Stimulated activated CD8-positive, alpha-beta memory T cell treated with anti-CD3 and anti-CD28 coated beads, Interleukin-12 subunit alpha, Interleukin-12 subunit beta, amount 100 ng/mL, for 1 hour (primary cell): ENCODE measurements at regions not wholly inside any gene's neighbourhood (a gene's known extent, or its start where the extent isn't known, plus 50 kb on each side); places are given as distances from the start of the nearest gene placed in this dataset.
"Not testable (repeated sequence)": the region's sequence is repeated elsewhere in the genome, so short reads cannot be mapped to it uniquely, and the experiment has no call there.

Experiments
- DNase-seq: peaks from one replicate; pipeline ENCODE4 v3.0.0-alpha.2; 2020; ENCODE audit warnings: low read depth

DNA sequence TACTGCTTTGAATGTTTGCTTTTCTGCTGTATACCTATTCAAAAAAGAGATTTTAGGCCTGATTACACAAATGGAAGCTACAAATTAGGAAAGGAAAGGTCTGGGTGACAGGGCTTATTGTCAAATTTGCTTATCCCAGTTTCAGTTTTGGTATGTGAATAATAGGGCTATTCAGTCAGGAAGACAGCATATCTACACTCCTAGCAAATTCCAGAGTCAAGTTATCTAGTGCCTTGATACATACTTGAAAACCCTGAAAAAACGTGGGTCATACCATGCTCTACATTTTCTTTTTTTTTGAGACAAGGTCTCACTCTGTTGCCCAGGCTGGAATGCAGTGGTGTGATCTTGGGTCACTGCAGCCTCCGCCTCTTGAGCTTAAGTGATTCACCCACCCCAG is 59.2 kb upstream of the CCDC180 start:
- not testable (repeated sequence) for DNase-seq

DNA sequence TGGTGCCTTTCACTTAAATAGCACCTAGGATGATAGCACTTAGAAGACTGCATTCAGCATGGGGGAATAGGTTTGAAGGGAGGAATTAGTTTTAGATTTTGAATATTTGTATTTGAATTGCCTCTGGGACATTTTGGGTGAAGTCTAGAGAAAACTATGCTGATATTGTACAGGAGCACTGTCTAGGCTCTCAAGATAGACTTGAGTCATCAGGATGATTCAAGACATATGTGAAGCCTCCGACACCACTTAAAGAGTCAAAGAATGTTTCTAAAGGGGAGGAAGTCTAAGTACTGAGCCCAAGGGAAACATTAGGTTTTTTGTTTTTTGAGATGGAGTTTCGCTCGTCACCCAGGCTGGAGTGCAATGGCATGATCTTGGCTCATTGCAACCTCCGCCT is 63.9 kb upstream of the CCDC180 start:
- no peak for DNase-seq

DNA sequence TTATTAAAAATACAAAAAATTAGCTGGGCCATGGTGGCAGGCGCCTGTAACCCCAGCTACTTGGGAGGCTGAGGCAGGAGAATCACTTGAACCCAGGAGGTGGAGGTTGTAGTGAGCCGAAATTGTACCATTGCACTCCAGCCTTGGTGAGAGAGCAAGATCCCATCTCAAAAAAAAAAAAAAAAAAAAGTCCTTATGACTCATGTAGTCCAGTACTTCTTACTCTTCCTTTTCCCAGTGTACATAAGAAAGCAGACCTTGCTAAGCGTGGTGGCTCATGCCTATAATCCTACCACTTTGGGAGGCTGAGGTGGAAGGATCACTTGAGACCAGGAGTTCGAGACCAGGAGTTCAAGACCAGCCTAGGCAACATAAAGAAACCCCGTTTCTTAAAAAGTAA is 66.0 kb upstream of the CCDC180 start:
- DNase-seq = not testable (repeated sequence)

DNA sequence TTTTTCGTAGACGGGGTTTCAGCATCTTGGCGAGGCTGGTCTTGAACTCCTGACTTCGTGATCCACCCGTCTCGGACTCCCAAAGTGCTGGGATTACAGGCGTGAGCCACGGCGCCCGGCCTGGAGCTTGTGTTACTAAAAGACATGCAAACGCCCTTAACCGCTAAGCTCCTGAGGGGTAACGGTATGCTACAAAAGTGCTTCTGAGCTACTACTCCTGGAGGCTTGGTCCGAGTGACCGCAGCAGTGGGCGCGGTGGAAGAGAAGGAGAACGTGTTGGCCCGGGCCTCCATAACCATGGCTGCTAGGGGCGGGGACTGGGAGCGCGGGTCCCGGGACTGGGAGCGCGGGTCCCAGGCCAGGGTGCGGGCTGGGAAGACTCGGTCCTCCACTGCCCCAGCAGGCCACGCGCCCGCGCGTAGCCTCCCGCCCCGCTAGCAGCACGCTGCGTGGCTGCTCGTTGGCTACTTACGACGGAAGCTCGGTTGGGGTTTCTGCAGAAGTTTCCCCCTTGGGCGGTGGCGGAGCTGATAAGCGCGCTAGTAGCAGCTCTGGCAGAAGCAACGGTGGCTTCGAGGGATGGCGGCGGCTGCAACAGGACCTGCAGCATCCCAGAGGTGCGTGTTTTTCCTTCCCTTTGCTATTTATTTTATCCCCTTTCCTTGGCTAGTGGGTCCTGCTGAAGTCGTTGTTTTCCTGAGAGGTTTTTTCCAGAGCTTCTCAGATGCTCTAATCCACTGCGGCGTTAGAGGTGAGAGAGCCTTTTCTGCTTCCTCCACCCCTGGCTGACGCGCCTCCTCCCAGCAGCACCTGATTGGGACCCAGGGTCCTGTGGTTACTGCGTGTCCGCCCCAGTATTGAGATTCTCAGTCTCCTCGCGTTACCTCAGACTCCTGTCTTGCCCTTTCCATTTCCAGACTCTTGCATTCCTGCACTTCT is 69.2 kb upstream of the CCDC180 start:
- DNase-seq = peak; percentile 51

DNA sequence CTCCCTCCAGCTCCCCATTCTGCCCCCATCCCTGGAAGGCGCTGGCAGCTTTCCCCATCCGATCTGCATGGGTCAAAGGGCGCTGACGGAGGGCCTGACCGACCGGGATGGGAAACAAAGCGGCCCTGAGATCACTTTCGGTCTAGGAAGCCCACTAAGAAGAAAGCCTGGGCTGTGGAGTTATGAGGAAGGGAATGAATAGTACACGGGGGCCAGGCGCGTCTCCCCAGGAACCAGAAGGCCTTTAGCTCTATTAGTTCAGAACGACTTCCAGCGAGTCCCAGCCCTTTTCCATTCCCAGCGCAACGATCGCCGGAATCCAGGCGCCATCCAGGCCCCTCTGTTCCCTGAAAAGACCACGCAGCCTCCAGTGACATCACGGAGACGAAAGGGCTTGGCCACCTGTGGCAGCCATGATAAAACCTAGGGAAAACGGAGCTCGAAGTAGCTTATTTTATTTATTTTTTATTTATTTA is 70.1 kb upstream of the CCDC180 start:
- DNase-seq = no peak

DNA sequence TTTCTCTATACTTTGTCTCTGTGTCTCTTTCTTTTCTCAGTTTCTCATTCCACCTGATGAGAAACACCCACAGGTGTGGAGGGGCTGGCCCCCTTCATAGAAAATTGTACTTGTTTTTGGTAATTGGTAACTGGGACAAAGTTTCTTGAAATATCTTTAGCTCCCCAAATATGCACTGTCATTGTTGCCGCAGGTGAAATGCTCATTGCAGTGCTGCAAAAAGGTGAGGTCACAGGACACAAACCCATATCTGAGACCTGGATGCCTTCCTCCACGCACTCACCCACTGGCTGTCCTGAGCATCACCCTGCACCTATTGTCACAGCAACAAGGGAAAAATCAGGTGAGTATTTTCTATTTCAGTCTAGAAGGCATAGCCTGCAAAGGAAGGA is 74.5 kb upstream of the CCDC180 start:
- DNase-seq = not testable (repeated sequence)

DNA sequence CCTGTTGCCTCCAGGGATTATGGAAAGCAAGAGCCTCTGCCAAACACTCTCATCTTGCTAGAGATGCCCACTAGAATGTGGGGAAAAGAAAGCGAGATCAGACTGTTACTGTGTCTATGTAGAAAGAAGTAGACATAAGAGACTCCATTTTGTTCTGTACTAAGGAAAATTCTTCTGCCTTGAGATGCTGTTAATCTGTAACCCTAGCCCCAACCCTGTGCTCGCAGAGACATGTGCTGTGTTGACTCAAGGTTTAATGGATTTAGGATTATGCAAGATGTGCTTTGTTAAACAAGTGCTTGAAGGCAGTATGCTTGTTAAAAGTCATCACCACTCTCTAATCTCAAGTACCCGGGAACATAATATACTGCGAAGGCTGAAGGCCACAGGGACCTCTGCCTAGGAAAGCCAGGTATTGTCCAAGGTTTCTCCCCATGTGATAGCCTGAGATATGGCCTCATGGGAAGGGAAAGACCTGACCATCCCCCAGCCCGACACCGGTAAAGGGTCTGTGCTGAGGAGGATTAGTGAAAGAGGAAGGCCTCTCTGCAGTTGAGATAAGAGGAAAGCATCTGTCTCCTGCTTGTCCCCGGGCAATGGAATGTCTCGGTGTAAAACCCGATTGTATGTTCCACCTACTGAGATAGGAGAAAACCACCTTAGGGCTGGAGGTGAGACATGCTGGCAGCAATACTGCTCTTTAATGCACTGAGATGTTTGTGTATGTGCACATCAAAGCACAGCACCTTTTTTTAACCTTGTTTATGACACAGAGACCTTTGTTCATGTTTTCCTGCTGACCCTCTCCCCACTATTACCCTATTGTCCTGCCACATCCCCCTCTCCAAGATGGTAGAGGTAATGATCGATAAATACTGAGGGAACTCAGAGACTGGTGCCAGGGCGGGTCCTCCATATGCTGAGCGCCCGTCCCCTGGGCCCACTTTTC is 75.1 kb upstream of the CCDC180 start:
- DNase-seq = not testable (repeated sequence)

DNA sequence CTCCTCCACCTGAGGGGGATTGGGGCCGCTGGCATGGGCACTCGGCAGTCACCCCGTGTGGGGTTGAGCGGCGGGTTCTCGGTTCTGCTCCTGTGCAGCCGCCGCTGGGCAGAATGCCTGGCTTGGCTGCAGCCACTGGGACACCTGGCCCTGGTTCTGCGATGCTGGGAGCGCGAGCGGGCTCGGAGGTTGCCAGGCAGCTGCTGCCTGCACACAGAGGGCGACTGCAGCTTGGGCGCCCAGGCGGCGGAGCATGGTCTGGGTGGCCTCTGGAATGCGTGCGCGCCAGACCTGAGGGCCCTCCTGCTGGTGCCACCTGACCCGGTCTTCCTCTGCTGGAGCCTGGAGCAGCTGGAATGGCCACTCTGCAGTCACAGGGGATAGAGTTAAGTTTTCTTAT is 85.1 kb upstream of the CCDC180 start:
- DNase-seq = not testable (repeated sequence)

DNA sequence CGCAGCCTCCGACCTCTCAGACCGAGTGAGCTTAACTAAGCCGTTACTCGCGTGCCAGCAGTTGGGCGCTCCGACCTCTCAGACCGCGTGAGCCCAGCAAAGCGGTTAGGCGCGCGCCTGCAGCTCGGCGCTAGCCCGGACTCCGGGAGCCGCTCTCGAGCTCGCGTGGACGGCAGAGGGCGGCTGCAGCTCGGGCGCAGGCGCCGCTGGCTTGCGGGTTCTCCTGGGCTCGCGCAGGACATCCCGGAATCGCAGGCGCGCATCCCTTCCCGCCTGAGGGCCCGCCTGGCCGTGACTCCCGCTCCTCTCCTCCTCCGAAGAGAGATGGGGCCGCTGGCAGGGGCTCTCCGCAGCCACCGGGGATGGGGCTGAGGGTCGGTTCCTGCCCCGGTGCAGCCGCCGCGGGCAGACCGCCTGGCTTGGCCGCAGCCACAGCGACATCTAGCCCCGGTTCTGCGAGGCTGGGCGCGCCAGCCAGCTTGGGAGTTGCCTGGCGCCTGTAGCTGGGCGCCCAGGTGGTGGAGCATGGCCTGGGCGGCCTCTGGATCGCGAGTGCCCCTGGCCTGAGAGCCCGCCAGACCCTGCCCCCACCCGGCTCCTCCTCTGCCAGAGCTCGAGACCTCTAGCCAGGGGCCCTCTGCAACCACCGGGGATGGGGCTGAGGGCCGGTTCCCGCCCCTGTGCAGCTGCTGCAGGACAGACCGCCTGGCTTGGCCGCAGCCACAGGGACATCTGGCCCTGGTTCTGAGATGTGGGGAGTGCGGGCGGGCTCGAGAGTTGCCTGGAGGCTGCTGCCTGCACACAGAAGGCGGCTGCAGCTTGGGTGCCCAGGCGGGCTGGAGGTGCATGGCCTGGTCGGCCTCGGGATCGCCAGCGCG is 85.7 kb upstream of the CCDC180 start:
- peak; percentile 14 for DNase-seq

DNA sequence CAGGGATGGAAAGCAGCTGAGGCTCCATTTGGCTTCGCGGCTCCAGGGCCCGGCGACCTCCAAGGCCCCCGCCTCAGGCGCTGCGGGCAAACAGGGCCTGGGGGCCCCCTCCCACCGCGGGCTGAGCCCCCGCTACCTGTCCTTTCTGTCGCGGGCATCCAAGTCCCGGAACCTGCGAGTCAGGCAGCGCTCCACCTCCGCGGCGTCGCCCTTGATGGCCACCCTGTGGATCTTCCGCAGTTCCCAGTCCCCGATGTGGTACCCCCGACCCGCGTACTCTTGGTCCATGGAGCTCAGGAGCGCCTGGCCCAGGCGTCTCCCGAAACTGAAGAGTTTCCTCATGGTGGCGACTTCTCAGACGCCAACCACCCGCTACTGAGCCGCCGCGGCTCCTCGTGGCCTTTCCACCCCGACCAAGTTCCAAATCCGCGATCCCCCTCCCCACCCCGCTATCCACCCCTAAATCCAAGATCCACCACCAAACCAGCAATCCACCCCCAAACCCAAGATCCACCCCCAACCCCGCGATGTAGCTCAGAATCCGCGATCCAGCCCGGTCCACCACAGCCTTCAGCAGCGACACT is 86.5 kb upstream of the CCDC180 start:
- no peak for DNase-seq

DNA sequence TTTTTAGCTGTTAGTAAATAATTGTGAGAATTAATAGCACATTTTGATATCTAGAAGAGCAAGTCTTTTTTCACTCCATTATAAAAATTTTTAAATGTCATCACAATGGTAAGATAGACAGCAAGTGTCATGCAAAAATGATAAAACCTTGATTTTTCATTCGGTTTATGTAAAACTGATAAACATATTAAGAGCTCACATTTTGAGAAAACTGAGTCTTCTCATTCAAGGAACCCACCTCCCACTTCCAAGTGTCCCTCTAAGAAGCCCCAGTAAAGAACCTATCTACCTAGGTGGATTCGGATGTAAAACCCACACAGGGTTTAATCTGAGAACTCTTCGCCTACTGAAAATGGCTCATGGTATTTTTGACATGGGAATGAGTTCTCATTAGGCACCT is 87.1 kb upstream of the CCDC180 start:
- DNase-seq = not testable (repeated sequence)

DNA sequence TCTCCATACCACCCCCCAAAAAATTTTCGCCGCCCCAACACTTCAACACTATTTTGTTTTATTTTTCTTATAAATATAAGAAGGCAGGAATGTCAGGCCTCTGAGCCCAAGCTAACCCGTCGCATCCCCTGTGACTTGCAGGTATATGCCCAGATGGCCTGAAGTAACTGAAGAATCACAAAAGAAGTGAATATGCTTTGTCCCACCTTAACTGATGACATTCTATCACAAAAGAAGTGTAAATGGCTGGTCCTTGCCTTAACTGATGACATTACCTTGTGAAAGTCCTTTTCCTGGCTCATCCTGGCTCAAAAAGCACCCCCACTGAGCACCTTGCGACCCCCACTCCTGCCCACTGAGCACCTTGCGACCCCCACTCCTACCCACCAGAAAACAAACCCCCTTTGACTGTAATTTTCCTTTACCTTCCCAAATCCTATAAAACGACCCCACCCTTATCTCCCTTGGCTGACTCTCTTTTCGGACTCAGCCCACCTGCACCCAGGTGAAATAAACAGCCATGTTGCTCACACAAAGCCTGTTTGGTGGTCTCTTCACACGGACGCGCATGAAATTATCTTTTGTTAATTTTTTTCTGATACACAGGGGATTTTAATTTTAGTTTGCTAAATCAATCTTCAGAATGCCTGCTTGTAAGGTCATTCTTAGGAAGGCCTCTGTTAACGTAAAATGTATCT is 87.9 kb upstream of the CCDC180 start:
- DNase-seq = not testable (repeated sequence)

DNA sequence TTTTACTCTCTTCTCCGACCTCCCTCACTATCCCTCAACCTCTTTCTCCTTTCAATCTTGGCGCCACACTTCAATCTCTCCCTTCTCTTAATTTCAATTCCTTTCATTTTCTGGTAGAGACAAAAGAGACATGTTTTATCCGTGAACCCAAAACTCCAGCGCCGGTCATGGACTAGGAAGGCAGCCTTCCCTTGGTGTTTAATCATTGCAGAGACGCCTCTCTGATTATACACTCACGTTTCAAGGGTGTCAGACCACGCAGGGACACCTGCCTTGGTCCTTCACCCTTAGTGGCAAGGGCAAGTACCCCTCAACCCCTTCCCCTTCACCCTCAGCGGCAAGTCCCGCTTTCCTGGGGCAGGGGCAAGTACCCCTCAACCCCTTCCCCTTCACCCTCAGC is 92.3 kb upstream of the CCDC180 start:
- not testable (repeated sequence) for DNase-seq

DNA sequence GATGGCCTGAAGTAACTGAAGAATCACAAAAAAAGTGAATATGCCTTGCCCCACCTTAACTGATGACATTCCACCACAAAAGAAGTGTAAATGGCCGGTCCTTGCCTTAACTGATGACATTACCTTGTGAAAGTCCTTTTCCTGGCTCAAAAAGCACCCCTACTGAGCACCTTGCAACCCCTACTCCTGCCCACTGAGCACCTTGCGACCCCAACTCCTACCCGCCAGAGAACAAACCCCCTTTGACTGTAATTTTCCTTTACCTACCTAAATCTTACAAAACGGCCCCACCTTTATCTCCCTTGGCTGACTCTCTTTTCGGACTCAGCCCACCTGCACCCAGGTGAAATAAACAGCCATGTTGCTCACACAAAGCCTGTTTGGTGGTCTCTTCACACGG is 92.9 kb upstream of the CCDC180 start:
- DNase-seq = not testable (repeated sequence)

DNA sequence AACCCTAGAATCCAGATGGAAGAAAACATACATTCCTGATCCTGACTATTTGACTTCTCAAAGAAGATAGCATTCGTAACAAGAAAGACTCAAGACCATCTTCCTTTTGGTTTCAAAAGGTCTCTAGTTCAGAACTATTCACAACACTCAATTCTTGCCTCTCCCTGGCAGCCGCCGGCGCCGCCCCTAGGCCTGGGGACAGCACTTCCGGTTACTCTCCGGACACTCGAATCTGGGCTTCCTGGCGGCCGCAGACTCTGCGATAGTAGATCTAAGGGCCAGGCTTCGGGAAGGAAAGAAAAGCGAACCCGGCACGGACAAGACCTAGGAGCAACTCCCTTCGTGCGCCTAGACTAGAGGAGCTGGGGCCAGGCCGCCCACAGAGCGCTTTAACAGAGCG is 107.8 kb upstream of the CCDC180 start:
- DNase-seq = not testable (repeated sequence)

DNA sequence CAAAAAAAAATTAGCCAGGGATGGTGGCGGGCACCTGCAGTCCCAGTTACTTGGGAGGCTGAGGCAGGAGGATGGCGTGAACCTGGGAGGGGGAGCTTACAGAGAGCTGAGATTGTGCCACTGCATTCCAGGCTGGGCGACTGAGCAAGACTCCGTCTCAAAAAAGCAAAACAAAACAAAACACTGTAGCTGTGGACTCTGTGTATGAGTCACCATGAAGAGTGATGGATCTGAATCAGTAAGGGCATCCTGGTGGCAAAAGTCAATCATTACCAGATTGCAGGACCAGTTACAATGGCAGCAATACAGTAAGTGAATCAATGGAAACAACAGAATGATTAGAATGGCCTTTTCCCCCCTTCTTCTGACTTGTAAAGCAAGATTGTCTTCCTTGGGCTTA is 113.7 kb upstream of the CCDC180 start:
- DNase-seq = not testable (repeated sequence)

DNA sequence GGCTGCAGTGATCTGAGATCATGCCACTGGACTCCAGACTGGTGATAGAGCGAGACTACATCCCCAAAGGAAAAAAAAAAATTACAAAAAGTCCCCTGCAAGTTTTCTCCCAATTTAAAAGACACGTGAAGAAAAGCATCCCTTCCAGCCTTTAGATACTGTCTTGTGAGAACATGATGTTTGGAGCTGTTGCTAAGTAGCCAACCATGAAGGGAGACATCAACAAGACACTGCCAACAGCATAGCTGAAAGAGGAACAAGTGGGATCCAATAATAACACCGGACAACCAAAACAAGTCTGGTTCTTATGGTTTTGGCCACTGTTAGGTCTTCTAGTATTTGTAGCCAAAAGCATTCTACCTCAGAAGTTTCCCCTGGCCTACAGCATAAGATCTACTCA is 118.9 kb upstream of the CCDC180 start:
- DNase-seq = no peak

DNA sequence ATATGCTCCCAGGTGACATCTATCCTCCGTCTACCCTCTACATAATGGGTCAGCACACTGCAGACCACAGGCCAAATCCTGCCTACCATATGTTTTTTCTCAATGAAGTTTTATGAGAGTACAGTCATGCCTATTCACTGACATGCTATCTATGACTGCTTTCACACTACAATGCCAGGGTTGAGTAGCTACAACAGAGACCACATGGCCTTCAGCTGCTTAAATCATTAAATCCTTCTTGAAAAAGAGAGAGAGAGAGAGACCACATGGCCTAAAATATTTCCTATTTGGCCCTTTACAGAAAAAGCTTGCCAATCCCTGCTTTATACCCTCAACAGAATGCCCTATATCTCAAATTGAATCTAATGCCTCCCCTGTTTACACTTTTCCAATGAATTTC is 119.8 kb upstream of the CCDC180 start:
- DNase-seq = not testable (repeated sequence)

DNA sequence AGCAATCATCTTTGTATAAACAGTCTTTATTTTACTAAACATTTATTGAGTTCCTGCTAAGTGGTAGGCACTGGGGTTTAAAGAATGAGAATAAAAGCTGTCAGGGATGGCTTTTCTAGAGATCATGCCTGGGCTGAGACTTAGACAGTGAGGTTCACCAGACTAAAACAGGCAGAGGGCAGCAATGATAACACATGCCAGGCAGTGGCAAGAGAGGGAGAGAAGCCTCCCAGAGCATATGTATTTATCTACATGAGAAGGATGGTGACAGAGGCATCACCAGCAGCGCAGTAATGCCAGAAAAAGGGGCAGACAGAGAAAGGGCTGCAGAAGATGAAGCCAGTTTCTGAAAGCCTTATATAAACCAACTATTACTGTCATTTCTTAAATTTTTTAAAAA is 121.0 kb upstream of the CCDC180 start:
- DNase-seq = no peak

DNA sequence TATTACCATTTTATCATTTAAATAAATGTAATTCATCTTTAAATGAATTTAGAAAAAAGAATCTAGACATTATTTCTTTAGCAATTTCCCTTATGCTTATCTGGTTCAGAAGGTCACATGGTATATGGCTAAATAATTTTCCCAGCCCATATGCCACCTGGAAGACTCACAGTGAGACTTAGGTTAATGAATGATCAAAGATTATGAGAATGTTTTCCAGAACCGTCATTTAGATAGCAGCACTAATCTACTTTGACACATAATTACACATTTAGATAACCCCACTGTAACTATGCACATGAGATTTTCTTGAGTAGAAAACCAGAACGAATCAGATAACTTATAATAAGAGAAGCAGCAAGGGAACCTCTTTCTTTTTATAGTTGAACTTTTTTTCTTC is 124.9 kb upstream of the CCDC180 start:
- DNase-seq = not testable (repeated sequence)

DNA sequence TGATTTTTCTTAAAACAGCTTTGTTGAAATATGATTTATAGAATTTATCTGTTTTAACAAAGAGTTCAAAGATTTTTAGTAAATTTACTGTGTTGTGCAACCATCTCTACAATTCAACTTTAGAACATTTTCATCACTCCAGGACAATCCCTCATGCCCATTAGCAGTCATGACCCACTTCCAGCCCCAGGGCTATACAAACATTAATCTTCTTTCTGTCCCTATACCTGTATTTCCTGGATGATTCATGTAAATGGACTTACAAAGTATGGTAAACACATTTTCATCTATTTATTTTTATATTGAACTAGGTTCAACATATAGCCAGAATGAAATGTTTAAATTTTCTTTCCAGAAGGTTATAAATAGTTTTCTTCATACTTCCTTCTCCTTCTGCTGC is 127.8 kb upstream of the CCDC180 start:
- DNase-seq = no peak
